RKO (cell line): ENCODE measurements at regions not wholly inside any gene's neighbourhood (a gene's known extent, or its start where the extent isn't known, plus 50 kb on each side); places are given as distances from the start of the nearest gene placed in this dataset.

Source experiments
- DNase-seq: peaks from one replicate; pipeline ENCODE4 v3.0.0-alpha.2; 2016; ENCODE audit warnings: low spot score

DNA sequence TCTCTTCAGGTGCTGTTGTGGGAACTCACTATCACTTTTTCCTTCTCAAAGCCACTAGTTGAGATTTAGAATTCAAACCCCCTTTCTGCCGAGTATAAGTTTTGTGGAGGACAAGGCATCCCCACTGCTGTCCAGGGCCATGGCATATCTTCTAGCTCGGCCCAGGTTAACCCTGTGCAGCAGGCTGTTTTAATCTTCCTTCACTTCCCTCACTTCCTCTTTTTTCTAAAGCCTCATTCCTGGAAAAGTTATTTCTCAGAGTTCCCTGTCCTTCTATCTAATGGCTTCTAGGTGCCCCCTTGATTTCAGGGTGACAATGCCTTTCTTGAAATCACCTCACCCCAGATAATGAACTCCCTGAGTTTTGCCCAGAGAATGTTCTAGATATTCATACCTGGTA is 222.3 kb downstream of the SNX10 start:
- no peak for DNase-seq

DNA sequence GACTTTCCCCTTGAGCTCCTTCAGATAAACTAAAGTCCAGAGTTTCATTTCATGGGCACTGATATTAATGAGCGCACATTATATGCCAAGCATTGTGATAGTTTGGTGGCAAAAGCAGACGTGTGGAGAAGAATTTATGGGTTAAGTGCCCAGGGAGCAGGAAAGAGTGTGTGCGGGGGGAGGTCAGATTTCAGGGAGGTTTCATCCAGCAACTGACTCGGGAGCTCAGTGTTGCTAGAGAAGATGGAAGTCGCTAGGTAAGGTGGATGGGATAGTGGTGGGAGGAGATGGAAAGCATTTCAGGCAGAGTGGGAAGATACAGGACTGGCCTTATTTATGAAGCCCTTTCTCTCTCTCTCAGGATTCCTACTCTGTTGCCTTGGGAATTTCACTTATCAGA is 223.0 kb downstream of the SNX10 start:
- no peak for DNase-seq

- no peak for DNase-seq
Observed at GRCh38 chr7:26515314-26515842, 223.7 kb downstream of the SNX10 start.

GRCh38 chr7:26520483-26520882 is 228.8 kb downstream of the SNX10 start:
- DNase-seq, result no peak

- DNase-seq, result no peak
Observed at GRCh38 chr7:26522633-26523032, 231.0 kb downstream of the SNX10 start.

DNA sequence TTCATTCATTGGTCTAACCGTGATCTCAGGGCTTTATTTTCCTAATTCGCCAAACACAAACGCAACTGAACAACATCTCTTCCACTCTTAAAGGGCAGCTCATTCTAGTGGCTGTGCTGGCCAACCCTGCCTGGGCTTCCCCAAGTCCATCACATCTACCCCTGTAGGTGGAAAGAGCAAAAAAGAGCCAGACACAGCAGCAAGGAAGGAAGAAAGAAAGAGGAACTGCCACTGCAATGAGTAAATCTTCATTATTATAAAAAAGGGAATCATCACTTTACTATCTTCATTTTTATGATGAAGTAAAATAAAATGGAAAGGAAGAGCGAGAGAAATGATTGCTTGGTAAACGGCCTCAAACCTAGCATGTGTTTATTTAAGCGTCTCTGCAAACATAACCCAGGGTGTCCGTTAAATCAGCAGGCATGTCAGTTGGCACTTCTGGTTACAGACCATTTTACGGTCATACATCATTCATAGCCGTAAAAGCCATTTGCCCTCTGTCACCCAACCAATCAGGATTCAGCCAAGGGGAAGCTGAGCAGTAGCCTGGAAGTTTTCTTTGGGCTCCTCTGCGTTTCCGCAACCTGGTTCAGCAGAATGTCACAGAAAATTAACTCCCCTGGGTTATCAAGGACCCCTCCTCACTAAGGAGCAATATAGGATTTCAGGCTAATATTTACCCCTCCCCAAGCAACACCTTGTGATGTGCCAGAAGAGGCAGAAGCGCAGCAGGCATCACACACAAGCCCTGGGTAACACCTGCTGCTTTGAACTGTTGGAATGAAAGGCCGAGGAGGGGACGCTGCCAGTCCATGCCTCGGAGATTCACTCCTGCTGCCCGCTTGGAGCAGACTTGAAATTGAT is 234.0 kb downstream of the SNX10 start:
- no peak for DNase-seq

GRCh38 chr7:26526265-26526587 is 234.6 kb downstream of the SNX10 start:
- DNase-seq, result no peak

- DNase-seq, result no peak
Observed at GRCh38 chr7:26531926-26532325, 240.3 kb downstream of the SNX10 start.

GRCh38 chr7:26532471-26532870 is 240.8 kb downstream of the SNX10 start:
- no peak for DNase-seq

DNA sequence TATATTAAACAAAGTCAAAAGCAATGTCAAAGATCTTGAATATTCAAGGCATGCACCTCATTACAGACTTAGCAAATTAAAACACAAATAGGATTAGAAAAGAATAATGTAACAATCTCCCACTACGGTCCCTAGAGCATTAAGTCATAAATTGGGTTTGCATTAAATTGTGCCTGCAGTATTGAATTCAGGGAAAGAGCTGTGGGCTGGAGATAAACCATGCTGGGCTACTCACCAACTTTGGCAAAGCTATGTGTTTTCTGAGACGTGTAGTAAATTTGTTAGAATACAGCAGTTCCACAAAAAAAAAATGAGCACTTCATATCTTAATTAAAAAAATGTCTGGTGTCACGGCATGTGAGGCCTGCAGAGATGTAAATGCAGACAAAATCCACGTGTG is 241.6 kb downstream of the SNX10 start:
- no peak for DNase-seq

GRCh38 chr7:26534649-26535482 is 243.2 kb downstream of the SNX10 start:
- DNase-seq, result no peak

- no peak for DNase-seq
Observed at GRCh38 chr7:26535483-26536007, 243.9 kb downstream of the SNX10 start.

DNA sequence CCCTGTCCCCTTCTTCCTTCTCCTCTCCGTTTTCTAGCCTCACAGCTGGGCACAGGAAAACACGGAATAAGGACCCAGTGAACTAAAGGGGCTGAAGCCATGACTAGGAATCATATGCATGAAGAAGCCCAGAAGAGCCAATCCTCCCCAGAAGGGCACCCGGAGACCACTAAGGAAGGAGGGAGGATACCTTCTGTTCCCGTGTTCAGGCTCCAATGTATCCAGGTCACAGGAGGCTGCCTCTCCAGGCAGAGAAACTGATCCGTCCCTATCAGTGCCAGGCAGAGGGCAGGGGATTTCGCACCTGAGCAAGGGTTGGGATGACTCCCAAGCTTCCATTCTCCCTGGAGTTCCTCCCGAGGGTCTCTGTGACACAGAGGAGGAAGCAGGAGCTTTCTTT is 246.6 kb downstream of the SNX10 start:
- no peak for DNase-seq

DNA sequence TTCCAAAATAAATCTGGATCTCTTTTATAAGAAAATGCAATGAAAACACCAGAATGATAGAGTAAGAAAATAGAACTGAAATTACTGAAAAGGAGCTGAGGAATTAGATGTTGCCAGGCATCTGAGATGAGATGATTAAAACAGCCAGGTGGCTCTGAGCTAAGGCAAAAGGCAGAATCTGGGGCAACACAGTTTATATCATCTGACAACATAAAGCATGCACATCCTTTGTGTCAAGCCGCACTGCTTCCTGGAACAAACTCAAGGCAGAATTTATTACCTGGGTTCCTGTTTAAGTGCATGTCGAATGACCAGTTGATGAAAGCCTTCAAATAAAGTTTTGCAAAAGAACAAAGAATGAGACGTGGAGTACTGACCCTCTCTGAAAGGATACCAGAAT is 247.0 kb downstream of the SNX10 start:
- DNase-seq, result no peak

GRCh38 chr7:26543340-26543739 is 251.7 kb downstream of the SNX10 start:
- DNase-seq, result no peak

DNA sequence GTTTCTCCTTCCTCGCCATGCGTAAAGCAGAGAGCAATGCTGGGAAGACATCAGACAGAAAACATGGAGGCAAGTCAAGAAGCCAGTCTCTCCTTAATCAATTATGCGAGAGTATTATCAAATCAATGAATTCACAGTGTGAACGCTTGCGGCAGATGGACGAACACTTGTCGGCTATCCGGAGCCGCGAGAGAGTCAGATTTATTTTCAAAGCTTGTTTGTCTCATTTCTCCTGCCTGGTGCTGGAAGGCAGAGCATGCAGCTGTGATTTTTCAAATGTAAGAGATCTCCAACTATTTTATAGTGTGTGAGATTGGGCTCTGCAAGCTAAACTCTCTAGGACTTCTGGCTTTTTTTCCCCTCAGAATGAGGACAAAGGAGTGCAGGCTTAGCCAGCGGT is 252.3 kb downstream of the SNX10 start:
- no peak for DNase-seq

- DNase-seq, result no peak
Observed at GRCh38 chr7:26546508-26547053, 254.9 kb downstream of the SNX10 start.

GRCh38 chr7:26547156-26547555 is 255.5 kb downstream of the SNX10 start:
- DNase-seq, result no peak

- no peak for DNase-seq
Observed at GRCh38 chr7:26549281-26549944, 257.8 kb downstream of the SNX10 start.

GRCh38 chr7:26550492-26550891 is 258.8 kb downstream of the SNX10 start:
- DNase-seq, result no peak

GRCh38 chr7:26551740-26552139 is 260.1 kb downstream of the SNX10 start:
- DNase-seq, result no peak

DNA sequence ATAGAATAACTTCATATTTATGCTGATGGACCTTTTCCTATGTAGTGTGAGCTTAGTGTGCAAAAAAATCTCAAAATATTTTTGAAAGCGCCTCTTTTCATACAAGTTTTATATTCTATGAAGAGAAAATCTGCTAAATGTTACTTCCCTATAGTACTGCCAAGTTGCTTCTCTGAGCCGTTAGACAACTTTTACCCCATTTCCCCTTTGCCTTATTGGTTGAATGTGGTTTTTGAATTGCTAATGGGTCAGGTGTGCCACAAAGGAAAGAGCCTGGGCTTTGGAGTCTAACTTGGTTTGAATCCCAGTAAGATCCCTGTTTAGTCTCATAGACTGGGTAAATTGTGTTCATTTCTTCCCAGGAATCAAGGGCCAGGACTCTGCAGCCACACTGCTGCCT is 261.5 kb downstream of the SNX10 start:
- DNase-seq, result no peak
